Suprapubic skin (tissue), 3 donors: ENCODE measurements at regions not wholly inside any gene's neighbourhood (a gene's known extent, or its start where the extent isn't known, plus 50 kb on each side); places are given as distances from the start of the nearest gene placed in this dataset.

Experiments
- CTCF ChIP-seq, 2 donors: fragments of 200-600 bp in 1 of 2; fragments of 450-650 bp in 1 of 2; sonication (generic) in 1 of 2; IDR thresholded peaks; one replicate each; pipeline ENCODE4 v1.5.1; 2016 to 2019; ENCODE audit warnings: antibody characterized with exemption in 2 of 2, mild to moderate bottlenecking in 1 of 2, moderate library complexity in 1 of 2
- POLR2A ChIP-seq, 2 donors: fragments of 450-650 bp; IDR thresholded peaks; one replicate each; pipeline ENCODE4 v1.6.1; 2017; ENCODE audit warnings: antibody characterized with exemption in 2 of 2, mild to moderate bottlenecking in 2 of 2, moderate library complexity in 2 of 2

- TF ChIP-seq POLR2A (IDR thresholded peaks at IDR 0.05) = no peak
- TF ChIP-seq CTCF (IDR thresholded peaks at IDR 0.05) = no peak
These were observed 150.2 kb downstream of the IMPG2 start for GRCh38 chr3:101170062-101170771.
